PFSK-1 (cell line): ENCODE measurements at regions not wholly inside any gene's neighbourhood (a gene's known extent, or its start where the extent isn't known, plus 50 kb on each side); places are given as distances from the start of the nearest gene placed in this dataset.

Experiments used
- FOXP2 ChIP-seq: optimal IDR thresholded peaks from 2 replicates; pipeline ENCODE3; 2011; ENCODE audit warnings: borderline replicate concordance, control low read depth, inconsistent platforms; ENCODE audit not compliant: insufficient read depth; ENCODE audit errors: extremely low read length, extremely low read depth
- POLR2AphosphoS5 ChIP-seq: IDR thresholded peaks from 2 replicates; pipeline ENCODE4 v1.6.1; 2012; ENCODE audit warnings: low read depth, mild to moderate bottlenecking, control low read depth, low read length, moderate library complexity
- REST ChIP-seq, 2 experiments: IDR thresholded peaks; 2 replicates each; pipeline versions ENCODE4 v1.6.1 to v1.8.0; 2011 to 2012; ENCODE audit warnings: low read depth in 2 of 2, low read length in 2 of 2, control low read depth in 1 of 2, inconsistent platforms in 1 of 2, mild to moderate bottlenecking in 1 of 2, moderate library complexity in 1 of 2; ENCODE audit not compliant: insufficient read depth in 1 of 2
- SIN3A ChIP-seq: IDR thresholded peaks from 2 replicates; pipeline ENCODE4 v1.6.1; 2012; ENCODE audit warnings: mild to moderate bottlenecking, low read length, moderate library complexity, borderline replicate concordance; ENCODE audit not compliant: insufficient read depth

- TF ChIP-seq REST (IDR thresholded peaks at IDR 0.05; ENCODE audit: insufficient read depth in 1 of 2, low read depth in 2 of 2, low read length in 2 of 2) (no peak), SIN3A (no peak), FOXP2 (no peak), POLR2AphosphoS5 (no peak)
These were observed 251.4 kb downstream of the CETN3 start for GRCh38 chr5:90158131-90158530.
